RWPE2 (cell line): ENCODE measurements at regions not wholly inside any gene's neighbourhood (a gene's known extent, or its start where the extent isn't known, plus 50 kb on each side); places are given as distances from the start of the nearest gene placed in this dataset.

Experiments used
- ATAC-seq: fragments of 200-7000 bp; cut with Tn5 transposase; 3 replicates; pipeline ENCODE4 v1.9.1; 2021; ENCODE audit warnings: low read depth
- DNase-seq: peaks from one replicate; pipeline ENCODE4 v3.0.0-alpha.2; 2020; ENCODE audit warnings: low spot score
- H3K27ac ChIP-seq: fragments of 450-650 bp; 2 replicates; pipeline ENCODE4 v1.5.1; 2017; ENCODE audit warnings: mild to moderate bottlenecking; ENCODE audit not compliant: poor library complexity, severe bottlenecking
- H3K27me3 ChIP-seq: fragments of 250-450 bp; sonication (Bioruptor Pico); 2 replicates; pipeline ENCODE4 v1.5.1; 2021; ENCODE audit warnings: mild to moderate bottlenecking, moderate library complexity; ENCODE audit not compliant: insufficient read depth, poor library complexity, severe bottlenecking
- H3K36me3 ChIP-seq: fragments of 250-450 bp; sonication (Bioruptor Pico); 2 replicates; pipeline ENCODE4 v1.5.1; 2020; ENCODE audit warnings: low read depth, mild to moderate bottlenecking, moderate library complexity
- H3K4me1 ChIP-seq: fragments of 250-450 bp; sonication (Bioruptor Pico); 2 replicates; pipeline ENCODE4 v1.5.1; 2021; ENCODE audit warnings: mild to moderate bottlenecking, moderate library complexity; ENCODE audit not compliant: insufficient read depth, poor library complexity, severe bottlenecking
- H3K4me3 ChIP-seq: fragments of 250-450 bp; sonication (Bioruptor Pico); 2 replicates; pipeline ENCODE4 v1.5.1; 2021; ENCODE audit warnings: mild to moderate bottlenecking, moderate library complexity; ENCODE audit not compliant: severe bottlenecking
- H3K9me3 ChIP-seq: fragments of 250-450 bp; sonication (Bioruptor Pico); 2 replicates; pipeline ENCODE4 v1.5.1; 2021; ENCODE audit warnings: mild to moderate bottlenecking, moderate library complexity; ENCODE audit not compliant: severe bottlenecking
- TF ChIP-seq, protein P1 (sequence below): fragments of 450-650 bp; IDR thresholded peaks from one replicate; pipeline ENCODE4 v1.5.1; 2017; ENCODE audit warnings: mild to moderate bottlenecking, moderate library complexity; ENCODE audit not compliant: poor library complexity, severe bottlenecking

GRCh38 chr1:70672442-70672888 is 261.4 kb downstream of the CTH start:
- H3K4me3 ChIP-seq = no peak overlapping the region
- DNase-seq (no peak), ATAC-seq (no peak)
- H3K27ac ChIP-seq = no peak overlapping the region
- H3K9me3 ChIP-seq = no peaks in the 10 kb centered on the region
- TF ChIP-seq, protein P1, sequence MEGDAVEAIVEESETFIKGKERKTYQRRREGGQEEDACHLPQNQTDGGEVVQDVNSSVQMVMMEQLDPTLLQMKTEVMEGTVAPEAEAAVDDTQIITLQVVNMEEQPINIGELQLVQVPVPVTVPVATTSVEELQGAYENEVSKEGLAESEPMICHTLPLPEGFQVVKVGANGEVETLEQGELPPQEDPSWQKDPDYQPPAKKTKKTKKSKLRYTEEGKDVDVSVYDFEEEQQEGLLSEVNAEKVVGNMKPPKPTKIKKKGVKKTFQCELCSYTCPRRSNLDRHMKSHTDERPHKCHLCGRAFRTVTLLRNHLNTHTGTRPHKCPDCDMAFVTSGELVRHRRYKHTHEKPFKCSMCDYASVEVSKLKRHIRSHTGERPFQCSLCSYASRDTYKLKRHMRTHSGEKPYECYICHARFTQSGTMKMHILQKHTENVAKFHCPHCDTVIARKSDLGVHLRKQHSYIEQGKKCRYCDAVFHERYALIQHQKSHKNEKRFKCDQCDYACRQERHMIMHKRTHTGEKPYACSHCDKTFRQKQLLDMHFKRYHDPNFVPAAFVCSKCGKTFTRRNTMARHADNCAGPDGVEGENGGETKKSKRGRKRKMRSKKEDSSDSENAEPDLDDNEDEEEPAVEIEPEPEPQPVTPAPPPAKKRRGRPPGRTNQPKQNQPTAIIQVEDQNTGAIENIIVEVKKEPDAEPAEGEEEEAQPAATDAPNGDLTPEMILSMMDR = no peak
- H3K4me1 ChIP-seq = no peaks in the 10 kb centered on the region
- no peaks in the 10 kb centered on the region for H3K36me3 ChIP-seq
- H3K27me3 ChIP-seq = peaks cover 4% of the 10 kb centered on the region

- no peaks in the 10 kb centered on the region for H3K9me3 ChIP-seq
- no peaks in the 10 kb centered on the region for H3K4me1 ChIP-seq
- no peaks in the 10 kb centered on the region for H3K36me3 ChIP-seq
- ATAC-seq = no peak
- no peak for DNase-seq
- peaks cover 4% of the 10 kb centered on the region for H3K27me3 ChIP-seq
- TF ChIP-seq, protein P1 = no peak
- H3K27ac ChIP-seq = no peak overlapping the region
- no peak overlapping the region for H3K4me3 ChIP-seq
These were observed 264.0 kb downstream of the CTH start for GRCh38 chr1:70674941-70675685.

- ATAC-seq (0 out of 3 replicates have a peak, but pooled peaks have one; percentile 27), DNase-seq (no peak)
- H3K9me3 ChIP-seq = no peaks in the 10 kb centered on the region
- TF ChIP-seq, protein P1 = no peak
- H3K27ac ChIP-seq = no peak overlapping the region
- peaks cover 4% of the 10 kb centered on the region for H3K27me3 ChIP-seq
- no peak overlapping the region for H3K4me3 ChIP-seq
- H3K4me1 ChIP-seq = no peaks in the 10 kb centered on the region
- H3K36me3 ChIP-seq = no peaks in the 10 kb centered on the region
These were observed 264.7 kb downstream of the CTH start for GRCh38 chr1:70675737-70676156.

DNA sequence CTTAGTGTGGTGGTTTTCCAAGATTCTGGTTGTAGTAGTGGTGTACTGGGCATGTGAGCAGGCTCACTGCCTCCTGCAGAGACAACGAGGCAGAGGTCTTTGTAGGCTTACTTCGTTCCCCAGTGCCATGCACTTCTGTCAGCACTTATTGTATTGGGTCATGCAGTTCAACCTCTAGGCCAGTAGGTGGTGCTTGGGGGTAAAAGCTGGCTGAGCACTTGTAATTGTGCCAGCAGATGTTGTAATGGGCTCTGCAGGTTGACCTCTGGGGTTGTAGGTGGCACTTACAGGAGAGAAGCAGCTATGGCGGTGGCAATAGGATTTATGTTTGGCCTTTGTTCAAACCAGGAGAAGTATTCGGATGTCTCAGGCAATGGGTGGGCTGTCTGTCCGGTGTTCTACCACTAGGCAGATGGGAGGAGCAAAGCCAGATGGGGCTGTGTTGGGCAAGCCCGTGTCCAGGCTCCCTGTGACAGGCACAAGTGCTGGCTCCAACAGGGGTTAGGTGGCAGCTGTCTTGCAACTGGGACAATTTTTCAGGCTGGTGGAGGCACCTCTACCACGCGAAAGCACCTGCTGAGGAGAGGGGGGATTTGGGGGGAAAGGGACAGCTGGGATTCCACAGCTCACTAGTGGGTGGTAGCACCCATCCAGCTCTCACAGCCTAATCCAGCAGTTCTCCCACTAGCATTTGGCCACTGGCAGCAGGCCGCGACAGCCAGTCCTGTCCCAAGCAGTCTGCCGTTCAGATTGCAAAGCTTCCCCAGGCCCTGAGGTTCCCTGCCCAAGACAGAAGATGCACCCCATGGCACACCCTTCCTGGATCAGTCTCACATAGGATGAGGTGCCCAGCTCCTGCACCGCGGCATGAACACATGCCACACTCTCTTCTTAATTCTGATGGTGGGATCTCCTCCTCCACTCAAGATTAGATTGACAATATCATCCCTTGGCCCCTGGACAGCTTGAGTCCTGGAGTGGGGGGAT is 274.5 kb downstream of the CTH start:
- peaks cover 4% of the 10 kb centered on the region for H3K27me3 ChIP-seq
- H3K9me3 ChIP-seq = no peaks in the 10 kb centered on the region
- TF ChIP-seq, protein P1 = peak; percentile 62
- no peak overlapping the region for H3K27ac ChIP-seq
- H3K4me3 ChIP-seq = no peak overlapping the region
- H3K4me1 ChIP-seq = no peaks in the 10 kb centered on the region
- DNase-seq (no peak), ATAC-seq (peak; percentile 49; the same call in 1 of the 3 replicates)
- H3K36me3 ChIP-seq = no peaks in the 10 kb centered on the region
